ENCODE measurements at regions not wholly inside any gene's neighbourhood (a gene's known extent, or its start where the extent isn't known, plus 50 kb on each side); places are given as distances from the start of the nearest gene placed in this dataset.

DNA sequence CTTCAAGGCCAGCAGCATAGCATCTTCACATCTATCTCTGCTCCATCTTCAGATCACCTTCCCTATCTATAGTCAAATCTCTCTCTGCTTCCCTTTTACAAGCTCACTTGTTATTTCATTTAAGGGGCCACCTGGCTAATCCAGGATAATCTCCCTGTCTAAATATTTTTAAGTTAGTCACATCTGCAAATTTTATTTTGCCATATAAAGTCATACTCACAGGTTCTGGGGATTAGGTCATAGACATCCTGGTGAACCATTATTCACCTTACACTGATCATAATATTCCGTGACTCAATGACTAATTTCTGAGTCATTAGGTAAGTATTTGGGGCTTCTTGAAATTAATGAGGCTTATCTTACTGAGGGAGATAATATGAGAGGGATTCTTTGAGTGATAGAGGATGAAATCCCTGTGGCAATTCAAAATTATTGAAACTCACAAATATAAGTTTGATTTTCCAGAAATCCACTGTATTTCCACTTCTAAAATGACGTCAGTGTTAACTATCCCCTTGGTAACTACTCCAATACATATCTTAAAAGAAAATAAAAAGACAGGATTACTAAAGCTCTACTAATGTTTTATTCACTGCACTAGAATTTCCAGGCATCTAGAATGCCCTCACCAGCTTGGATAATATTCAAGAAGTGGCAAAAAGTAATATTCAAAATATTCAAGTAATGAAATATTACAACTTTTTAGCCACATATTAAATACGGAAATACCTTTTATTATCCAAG, 93.7 kb upstream of the RBMS3 start:
- DNase-seq (ENCODE audit: low read depth, low spot score): peak; percentile 51
- Histone ChIP-seq H3K79me2 (ENCODE audit: insufficient read depth, low read length) (no peaks in the 10 kb centered on the region), H3K4me3 (replicated peaks in 1 of 2; ENCODE audit: low read depth in 1 of 2, low read length in 2 of 2) (no peak overlapping the region), H3K4me1 (ENCODE audit: control insufficient read depth in 1 of 2, insufficient read depth in 2 of 2, low read length in 2 of 2) (peaks cover 0 to 47% of the 10 kb centered on the region in 2 experiments; a peak in 2 of 4 replicates), H3K27me3 (ENCODE audit: insufficient read depth, low read length) (no peaks in the 10 kb centered on the region), H3K27ac (ENCODE audit: low read depth, low read length) (no peak overlapping the region; the same call in 1 of the 2 replicates), H3K9ac (ENCODE audit: low read length) (0 out of 2 replicates have a peak overlapping the region, but pooled peaks have one; percentile 5), H3K36me3 (ENCODE audit: control insufficient read depth in 1 of 2, insufficient read depth in 2 of 2, low read length in 2 of 2) (no peaks in the 10 kb centered on the region), H4K20me1 (ENCODE audit: insufficient read depth) (no peaks in the 10 kb centered on the region), H3K4me2 (ENCODE audit: low read length) (peak overlapping the region; percentile 54), H3K9me3 (ENCODE audit: control insufficient read depth in 1 of 2, insufficient read depth in 1 of 2, low read depth in 1 of 2, low read length in 2 of 2) (no peaks in the 10 kb centered on the region), H2AFZ (ENCODE audit: low read depth, low read length, poor library complexity, severe bottlenecking) (no peak overlapping the region), H3K9me2 (ENCODE audit: insufficient read depth) (no peaks in the 10 kb centered on the region)
- ATAC-seq: peak; percentile 69
- RAD21 ChIA-PET (ENCODE audit: low non-redundant PET in 1 of 2, low total read pairs in 2 of 2, uncharacterized antibody in 2 of 2, unreplicated experiment in 2 of 2): no interaction called here
- CTCF ChIA-PET: no interaction called here
- POLR2A ChIA-PET: no interaction called here
- BruUV-seq (replicated peaks): no TSS peak
- intact Hi-C loops (cut with micrococcal nuclease): no loop called here
- TF ChIP-seq EGR1 (IDR thresholded peaks at IDR 0.05; ENCODE audit: low read depth): no peak
- TF ChIP-seq, protein P1, sequence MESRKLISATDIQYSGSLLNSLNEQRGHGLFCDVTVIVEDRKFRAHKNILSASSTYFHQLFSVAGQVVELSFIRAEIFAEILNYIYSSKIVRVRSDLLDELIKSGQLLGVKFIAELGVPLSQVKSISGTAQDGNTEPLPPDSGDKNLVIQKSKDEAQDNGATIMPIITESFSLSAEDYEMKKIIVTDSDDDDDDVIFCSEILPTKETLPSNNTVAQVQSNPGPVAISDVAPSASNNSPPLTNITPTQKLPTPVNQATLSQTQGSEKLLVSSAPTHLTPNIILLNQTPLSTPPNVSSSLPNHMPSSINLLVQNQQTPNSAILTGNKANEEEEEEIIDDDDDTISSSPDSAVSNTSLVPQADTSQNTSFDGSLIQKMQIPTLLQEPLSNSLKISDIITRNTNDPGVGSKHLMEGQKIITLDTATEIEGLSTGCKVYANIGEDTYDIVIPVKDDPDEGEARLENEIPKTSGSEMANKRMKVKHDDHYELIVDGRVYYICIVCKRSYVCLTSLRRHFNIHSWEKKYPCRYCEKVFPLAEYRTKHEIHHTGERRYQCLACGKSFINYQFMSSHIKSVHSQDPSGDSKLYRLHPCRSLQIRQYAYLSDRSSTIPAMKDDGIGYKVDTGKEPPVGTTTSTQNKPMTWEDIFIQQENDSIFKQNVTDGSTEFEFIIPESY (IDR thresholded peaks at IDR 0.05; ENCODE audit: extremely low read depth, insufficient replicate concordance, low read length): no peak
- TF ChIP-seq ZNF274 (IDR thresholded peaks at IDR 0.05; ENCODE audit: low read depth, low read length): no peak
- peak; percentile 79 for TF ChIP-seq SRF (IDR thresholded peaks at IDR 0.05; ENCODE audit: low read depth)
- TF ChIP-seq, protein P2, sequence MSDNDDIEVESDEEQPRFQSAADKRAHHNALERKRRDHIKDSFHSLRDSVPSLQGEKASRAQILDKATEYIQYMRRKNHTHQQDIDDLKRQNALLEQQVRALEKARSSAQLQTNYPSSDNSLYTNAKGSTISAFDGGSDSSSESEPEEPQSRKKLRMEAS (IDR thresholded peaks at IDR 0.05): no peak
- peak; percentile 44; the same call in 1 of the 2 replicates for TF ChIP-seq SP1 (IDR thresholded peaks at IDR 0.05; ENCODE audit: low read depth)
- TF ChIP-seq, protein P3, sequence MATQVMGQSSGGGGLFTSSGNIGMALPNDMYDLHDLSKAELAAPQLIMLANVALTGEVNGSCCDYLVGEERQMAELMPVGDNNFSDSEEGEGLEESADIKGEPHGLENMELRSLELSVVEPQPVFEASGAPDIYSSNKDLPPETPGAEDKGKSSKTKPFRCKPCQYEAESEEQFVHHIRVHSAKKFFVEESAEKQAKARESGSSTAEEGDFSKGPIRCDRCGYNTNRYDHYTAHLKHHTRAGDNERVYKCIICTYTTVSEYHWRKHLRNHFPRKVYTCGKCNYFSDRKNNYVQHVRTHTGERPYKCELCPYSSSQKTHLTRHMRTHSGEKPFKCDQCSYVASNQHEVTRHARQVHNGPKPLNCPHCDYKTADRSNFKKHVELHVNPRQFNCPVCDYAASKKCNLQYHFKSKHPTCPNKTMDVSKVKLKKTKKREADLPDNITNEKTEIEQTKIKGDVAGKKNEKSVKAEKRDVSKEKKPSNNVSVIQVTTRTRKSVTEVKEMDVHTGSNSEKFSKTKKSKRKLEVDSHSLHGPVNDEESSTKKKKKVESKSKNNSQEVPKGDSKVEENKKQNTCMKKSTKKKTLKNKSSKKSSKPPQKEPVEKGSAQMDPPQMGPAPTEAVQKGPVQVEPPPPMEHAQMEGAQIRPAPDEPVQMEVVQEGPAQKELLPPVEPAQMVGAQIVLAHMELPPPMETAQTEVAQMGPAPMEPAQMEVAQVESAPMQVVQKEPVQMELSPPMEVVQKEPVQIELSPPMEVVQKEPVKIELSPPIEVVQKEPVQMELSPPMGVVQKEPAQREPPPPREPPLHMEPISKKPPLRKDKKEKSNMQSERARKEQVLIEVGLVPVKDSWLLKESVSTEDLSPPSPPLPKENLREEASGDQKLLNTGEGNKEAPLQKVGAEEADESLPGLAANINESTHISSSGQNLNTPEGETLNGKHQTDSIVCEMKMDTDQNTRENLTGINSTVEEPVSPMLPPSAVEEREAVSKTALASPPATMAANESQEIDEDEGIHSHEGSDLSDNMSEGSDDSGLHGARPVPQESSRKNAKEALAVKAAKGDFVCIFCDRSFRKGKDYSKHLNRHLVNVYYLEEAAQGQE (IDR thresholded peaks at IDR 0.05; ENCODE audit: low read depth): no peak
- TF ChIP-seq, protein P4, sequence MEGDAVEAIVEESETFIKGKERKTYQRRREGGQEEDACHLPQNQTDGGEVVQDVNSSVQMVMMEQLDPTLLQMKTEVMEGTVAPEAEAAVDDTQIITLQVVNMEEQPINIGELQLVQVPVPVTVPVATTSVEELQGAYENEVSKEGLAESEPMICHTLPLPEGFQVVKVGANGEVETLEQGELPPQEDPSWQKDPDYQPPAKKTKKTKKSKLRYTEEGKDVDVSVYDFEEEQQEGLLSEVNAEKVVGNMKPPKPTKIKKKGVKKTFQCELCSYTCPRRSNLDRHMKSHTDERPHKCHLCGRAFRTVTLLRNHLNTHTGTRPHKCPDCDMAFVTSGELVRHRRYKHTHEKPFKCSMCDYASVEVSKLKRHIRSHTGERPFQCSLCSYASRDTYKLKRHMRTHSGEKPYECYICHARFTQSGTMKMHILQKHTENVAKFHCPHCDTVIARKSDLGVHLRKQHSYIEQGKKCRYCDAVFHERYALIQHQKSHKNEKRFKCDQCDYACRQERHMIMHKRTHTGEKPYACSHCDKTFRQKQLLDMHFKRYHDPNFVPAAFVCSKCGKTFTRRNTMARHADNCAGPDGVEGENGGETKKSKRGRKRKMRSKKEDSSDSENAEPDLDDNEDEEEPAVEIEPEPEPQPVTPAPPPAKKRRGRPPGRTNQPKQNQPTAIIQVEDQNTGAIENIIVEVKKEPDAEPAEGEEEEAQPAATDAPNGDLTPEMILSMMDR (IDR thresholded peaks at IDR 0.05 in 2 of 3, conservative IDR thresholded peaks at IDR 0.05 in 1 of 3; ENCODE audit: borderline replicate concordance in 1 of 3, insufficient read depth in 1 of 3, low read depth in 2 of 3, low read length in 2 of 3): no peak
- TF ChIP-seq YY1 (IDR thresholded peaks at IDR 0.05; ENCODE audit: extremely low read depth, insufficient replicate concordance, low read depth, low read length): no peak
- no peak for TF ChIP-seq TCF7L2 (IDR thresholded peaks at IDR 0.05; ENCODE audit: borderline replicate concordance, extremely low read depth, insufficient read depth, insufficient read length)
- TF ChIP-seq EZH2phosphoT487 (IDR thresholded peaks at IDR 0.05; ENCODE audit: borderline replicate concordance): no peak
- peak; percentile 84 for TF ChIP-seq FOSL1 (IDR thresholded peaks at IDR 0.05; ENCODE audit: low read depth)
- TF ChIP-seq ELF1 (IDR thresholded peaks at IDR 0.05; ENCODE audit: borderline replicate concordance, low read depth): no peak
- no peak for TF ChIP-seq EZH2 (IDR thresholded peaks at IDR 0.05)
- peak; percentile 68 for TF ChIP-seq JUND (IDR thresholded peaks at IDR 0.05)
- TF ChIP-seq RAD21 (IDR thresholded peaks at IDR 0.05; ENCODE audit: low read depth): no peak
- TF ChIP-seq, protein P5, sequence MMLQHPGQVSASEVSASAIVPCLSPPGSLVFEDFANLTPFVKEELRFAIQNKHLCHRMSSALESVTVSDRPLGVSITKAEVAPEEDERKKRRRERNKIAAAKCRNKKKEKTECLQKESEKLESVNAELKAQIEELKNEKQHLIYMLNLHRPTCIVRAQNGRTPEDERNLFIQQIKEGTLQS (IDR thresholded peaks at IDR 0.05): no peak
- no peak for TF ChIP-seq SIN3A (IDR thresholded peaks at IDR 0.05; ENCODE audit: low read depth)
- no peak; the same call in 1 of the 2 replicates for TF ChIP-seq CEBPB (IDR thresholded peaks at IDR 0.05; ENCODE audit: low read depth)
- no peak for TF ChIP-seq ZFX (IDR thresholded peaks at IDR 0.05)

Data from HCT116 (cell line).